Gastrocnemius medialis (tissue), 4 donors: ENCODE measurements at regions not wholly inside any gene's neighbourhood (a gene's known extent, or its start where the extent isn't known, plus 50 kb on each side); places are given as distances from the start of the nearest gene placed in this dataset.

Source experiments
- ATAC-seq, 2 donors: fragments of 150-250 bp; one replicate each; pipeline ENCODE4 v1.9.1; 2016
- DNase-seq, 2 donors: peaks; one replicate each; pipeline ENCODE4 v3.0.0-alpha.2; 2019
- H3K27ac ChIP-seq, 4 donors: fragments of 200-600 bp; sonication (generic); 1 replicate in 1 of 4; 2 replicates in 3 of 4; pipeline ENCODE4 v1.5.1; 2016 to 2018; ENCODE audit warnings: mild to moderate bottlenecking in 2 of 4, moderate library complexity in 1 of 4
- H3K27me3 ChIP-seq, 3 donors: fragments of 200-600 bp; sonication (generic) in 2 of 3; 1 replicate in 1 of 3; 2 replicates in 2 of 3; pipeline versions ENCODE4 v1.5.1 to v1.6.0; 2016 to 2019; ENCODE audit warnings: mild to moderate bottlenecking in 1 of 3, moderate library complexity in 1 of 3
- H3K36me3 ChIP-seq, 2 donors: fragments of 200-600 bp; sonication (generic) in 1 of 2; one replicate each; pipeline ENCODE4 v1.5.1; 2017 to 2018
- H3K4me1 ChIP-seq, 2 donors: fragments of 200-600 bp; sonication (generic) in 1 of 2; one replicate each; pipeline ENCODE4 v1.5.1; 2016 to 2017; ENCODE audit warnings: mild to moderate bottlenecking in 2 of 2
- H3K4me3 ChIP-seq, 4 donors: fragments of 200-600 bp; sonication (generic) in 3 of 4; 1 replicate in 1 of 4; 2 replicates in 3 of 4; pipeline ENCODE4 v1.5.1; 2016 to 2019; ENCODE audit warnings: mild to moderate bottlenecking in 2 of 4
- H3K9me3 ChIP-seq, 3 donors: fragments of 200-600 bp; sonication (generic) in 2 of 3; 1 replicate in 1 of 3; 2 replicates in 2 of 3; pipeline ENCODE4 v1.5.1; 2016 to 2019
- POLR2A ChIP-seq, 2 donors: fragments of 450-650 bp; IDR thresholded peaks; one replicate each; pipeline ENCODE4 v1.6.1; 2017; ENCODE audit warnings: antibody characterized with exemption in 2 of 2, mild to moderate bottlenecking in 2 of 2, moderate library complexity in 2 of 2
- in situ Hi-C, 4 donors: fragments of 200-750 bp; cut with MboI; loops; one replicate each; pipeline versions ENCODE4 v1.15.0 to v1.8.0; 2017; ENCODE audit warnings: low sequenced_read_pairs in 4 of 4
- intact Hi-C: fragments of 100-400 bp; cut with DNase I; formaldehyde crosslinking; loops from one replicate; pipeline ENCODE4 v1.15.1; 2023; ENCODE audit warnings: low total_unique reads
- TF ChIP-seq, protein P1 (sequence below), 5 experiments: fragments of 450-650 bp in 3 of 5; fragments of 200-600 bp in 2 of 5; sonication (generic) in 2 of 5; IDR thresholded peaks in 4 of 5; conservative IDR thresholded peaks in 1 of 5; 1 replicate in 4 of 5; 2 replicates in 1 of 5; pipeline ENCODE4 v1.5.1; 2016 to 2019; ENCODE audit warnings: antibody characterized with exemption in 5 of 5, mild to moderate bottlenecking in 3 of 5, moderate library complexity in 3 of 5

DNA sequence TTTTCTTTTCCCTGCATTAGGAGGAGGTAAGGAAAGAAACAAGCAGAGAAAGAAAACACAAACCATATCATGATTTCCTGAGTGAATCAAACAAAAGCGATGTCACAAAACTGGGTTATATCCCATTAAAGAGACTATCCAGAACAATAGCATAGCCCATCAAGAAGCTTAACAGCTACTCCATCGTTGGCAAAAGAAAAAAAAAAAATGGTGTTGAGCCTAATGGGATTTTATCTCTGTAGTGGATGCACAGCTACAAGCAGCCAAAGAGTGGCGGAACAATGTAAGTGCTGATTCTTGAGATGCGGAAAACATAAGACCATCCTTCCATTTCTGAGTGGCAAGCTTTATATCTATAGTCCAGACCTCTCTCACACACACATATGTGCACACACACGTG lies 106.2 kb upstream of the NRSN1 start:
- no peak for TF ChIP-seq POLR2A (IDR thresholded peaks at IDR 0.05)
- TF ChIP-seq, protein P1, sequence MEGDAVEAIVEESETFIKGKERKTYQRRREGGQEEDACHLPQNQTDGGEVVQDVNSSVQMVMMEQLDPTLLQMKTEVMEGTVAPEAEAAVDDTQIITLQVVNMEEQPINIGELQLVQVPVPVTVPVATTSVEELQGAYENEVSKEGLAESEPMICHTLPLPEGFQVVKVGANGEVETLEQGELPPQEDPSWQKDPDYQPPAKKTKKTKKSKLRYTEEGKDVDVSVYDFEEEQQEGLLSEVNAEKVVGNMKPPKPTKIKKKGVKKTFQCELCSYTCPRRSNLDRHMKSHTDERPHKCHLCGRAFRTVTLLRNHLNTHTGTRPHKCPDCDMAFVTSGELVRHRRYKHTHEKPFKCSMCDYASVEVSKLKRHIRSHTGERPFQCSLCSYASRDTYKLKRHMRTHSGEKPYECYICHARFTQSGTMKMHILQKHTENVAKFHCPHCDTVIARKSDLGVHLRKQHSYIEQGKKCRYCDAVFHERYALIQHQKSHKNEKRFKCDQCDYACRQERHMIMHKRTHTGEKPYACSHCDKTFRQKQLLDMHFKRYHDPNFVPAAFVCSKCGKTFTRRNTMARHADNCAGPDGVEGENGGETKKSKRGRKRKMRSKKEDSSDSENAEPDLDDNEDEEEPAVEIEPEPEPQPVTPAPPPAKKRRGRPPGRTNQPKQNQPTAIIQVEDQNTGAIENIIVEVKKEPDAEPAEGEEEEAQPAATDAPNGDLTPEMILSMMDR (IDR thresholded peaks at IDR 0.05 in 4 of 5, conservative IDR thresholded peaks at IDR 0.05 in 1 of 5): no peak
- Histone ChIP-seq H3K4me1 (no peaks in the 10 kb centered on the region), H3K4me3 (no peak overlapping the region), H3K27me3 (no peaks in the 10 kb centered on the region), H3K36me3 (no peaks in the 10 kb centered on the region), H3K27ac (no peak overlapping the region), H3K9me3 (no peaks in the 10 kb centered on the region)
- in situ Hi-C loops: no loop called here
- no peak for ATAC-seq
- no peak for DNase-seq
- intact Hi-C loops: no loop called here

DNA sequence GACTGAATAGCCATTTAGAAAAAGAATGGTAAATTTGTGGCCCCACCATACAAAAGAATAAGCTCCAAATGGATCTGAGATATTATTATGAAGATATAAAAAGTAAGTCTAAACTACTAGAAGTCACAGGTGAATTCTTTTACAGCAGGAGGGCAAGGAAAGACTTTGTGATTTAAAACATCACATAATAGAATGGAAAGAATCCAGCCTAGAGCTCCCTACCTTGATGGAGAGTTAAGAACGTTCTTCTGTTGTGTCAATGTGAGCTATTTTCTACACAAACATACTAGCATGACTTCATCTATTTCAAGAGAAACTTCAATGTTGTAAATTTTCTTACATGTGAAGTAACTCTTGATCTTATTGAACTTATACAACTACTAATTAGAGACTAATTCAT lies 100.0 kb upstream of the NRSN1 start:
- intact Hi-C loops: no loop called here
- DNase-seq: no peak

DNA sequence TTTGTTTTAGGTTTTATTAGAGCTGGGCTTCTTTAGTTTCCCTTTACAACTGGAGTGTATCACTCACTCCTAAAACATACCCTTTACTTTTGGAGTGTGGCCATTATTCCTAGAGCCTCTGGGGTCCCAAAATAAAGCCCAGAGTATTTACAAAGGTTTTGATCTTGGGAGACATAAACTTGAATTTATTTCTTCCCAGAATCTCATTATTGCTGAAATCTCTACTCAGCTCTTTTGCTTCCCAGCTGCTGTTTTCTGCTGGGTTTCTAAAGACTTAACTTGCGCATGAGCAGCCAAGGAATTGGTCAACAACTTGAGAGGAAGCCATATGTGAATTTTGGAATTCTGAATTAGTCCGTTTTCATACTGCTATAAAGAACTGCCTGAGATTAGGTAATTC lies 94.5 kb upstream of the NRSN1 start:
- no peaks in the 10 kb centered on the region for H3K9me3 ChIP-seq
- in situ Hi-C loops: no loop called here
- H3K27me3 ChIP-seq: no peaks in the 10 kb centered on the region
- no peak for ATAC-seq
- TF ChIP-seq, protein P1 (IDR thresholded peaks at IDR 0.05 in 4 of 5, conservative IDR thresholded peaks at IDR 0.05 in 1 of 5): no peak
- no peak for TF ChIP-seq POLR2A (IDR thresholded peaks at IDR 0.05)
- no peak for DNase-seq
- H3K27ac ChIP-seq: no peak overlapping the region
- intact Hi-C loops: no loop called here
- H3K4me3 ChIP-seq: no peak overlapping the region
- H3K4me1 ChIP-seq: no peaks in the 10 kb centered on the region
- H3K36me3 ChIP-seq: no peaks in the 10 kb centered on the region

More for the DNA sequence above, 100.0 kb upstream of the NRSN1 start:
- ATAC-seq: no peak
- H3K36me3 ChIP-seq: no peaks in the 10 kb centered on the region
- no peak overlapping the region for H3K27ac ChIP-seq
- H3K27me3 ChIP-seq: no peaks in the 10 kb centered on the region
- no peak overlapping the region for H3K4me3 ChIP-seq
- H3K9me3 ChIP-seq: no peaks in the 10 kb centered on the region
- H3K4me1 ChIP-seq: no peaks in the 10 kb centered on the region
- no peak for TF ChIP-seq POLR2A (IDR thresholded peaks at IDR 0.05)
- TF ChIP-seq, protein P1 (IDR thresholded peaks at IDR 0.05 in 4 of 5, conservative IDR thresholded peaks at IDR 0.05 in 1 of 5): no peak
- in situ Hi-C loops: no loop called here

DNA sequence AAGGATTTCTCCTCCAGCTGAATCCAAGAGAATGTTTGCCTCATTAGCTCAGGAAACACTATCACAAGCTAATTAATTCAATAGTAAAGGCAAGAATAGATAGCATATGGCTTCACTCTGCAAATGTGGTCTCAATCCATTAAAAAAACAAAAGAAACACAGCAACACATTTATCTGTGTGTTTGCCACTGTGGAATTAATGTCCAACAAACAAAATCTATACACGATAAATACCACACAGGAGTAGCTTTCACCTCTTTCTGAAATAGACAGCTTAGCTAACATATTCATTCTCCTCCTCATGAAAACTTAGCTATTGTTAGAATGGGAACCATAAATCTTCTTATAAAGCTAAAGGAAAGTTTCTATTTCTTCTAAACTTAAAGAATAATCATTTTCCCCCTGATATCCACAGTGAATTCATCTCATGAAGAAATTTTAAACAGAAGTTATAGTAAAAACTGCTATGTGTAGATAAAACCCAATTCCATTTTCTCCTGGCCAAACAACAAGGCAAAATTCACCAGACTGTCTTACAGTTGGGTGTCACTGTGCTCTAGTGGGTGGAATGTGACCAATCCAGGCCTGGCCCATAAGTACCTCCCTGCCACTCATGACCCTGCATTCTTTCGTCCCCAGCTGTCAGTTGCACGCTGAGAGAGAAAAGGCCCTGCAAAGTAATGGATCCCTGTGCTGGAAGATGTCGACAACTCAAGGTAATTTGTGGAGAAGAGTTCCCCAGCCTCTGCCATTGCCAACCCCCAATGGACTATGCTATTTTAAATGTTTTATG lies 92.9 kb upstream of the NRSN1 start:
- no peaks in the 10 kb centered on the region for H3K4me1 ChIP-seq
- no peaks in the 10 kb centered on the region for H3K9me3 ChIP-seq
- ATAC-seq (no peak), DNase-seq (no peak)
- in situ Hi-C loops (no loop called here), intact Hi-C loops (no loop called here)
- TF ChIP-seq POLR2A (IDR thresholded peaks at IDR 0.05): no peak
- TF ChIP-seq, protein P1 (IDR thresholded peaks at IDR 0.05 in 4 of 5, conservative IDR thresholded peaks at IDR 0.05 in 1 of 5): no peak
- H3K36me3 ChIP-seq: no peaks in the 10 kb centered on the region
- H3K4me3 ChIP-seq: no peak overlapping the region
- no peaks in the 10 kb centered on the region for H3K27me3 ChIP-seq
- no peak overlapping the region for H3K27ac ChIP-seq

DNA sequence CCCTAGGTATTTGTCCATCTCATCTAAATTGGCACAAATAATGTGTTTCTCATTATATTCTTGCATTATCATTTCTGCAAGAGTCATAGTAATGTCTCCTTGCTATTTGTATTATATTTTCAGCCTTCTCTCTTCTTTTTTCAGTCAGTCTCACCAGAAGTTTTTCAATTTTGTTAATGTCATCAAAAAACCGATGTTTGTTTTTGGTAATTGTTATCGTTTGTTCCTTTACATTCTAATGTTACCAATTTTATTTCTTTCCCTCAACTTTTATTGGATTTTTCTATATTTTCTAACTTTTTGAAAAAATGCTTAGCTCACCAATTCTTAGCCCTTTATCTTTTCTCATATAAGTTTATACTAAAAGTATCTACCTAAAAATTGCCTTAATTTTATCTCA lies 82.2 kb upstream of the NRSN1 start:
- in situ Hi-C loops: no loop called here
- TF ChIP-seq, protein P1 (IDR thresholded peaks at IDR 0.05 in 4 of 5, conservative IDR thresholded peaks at IDR 0.05 in 1 of 5): no peak
- no peak for TF ChIP-seq POLR2A (IDR thresholded peaks at IDR 0.05)
- DNase-seq: no peak
- H3K9me3 ChIP-seq: no peaks in the 10 kb centered on the region
- no peaks in the 10 kb centered on the region for H3K36me3 ChIP-seq
- H3K4me3 ChIP-seq: no peak overlapping the region
- intact Hi-C loops: no loop called here
- ATAC-seq: no peak
- no peaks in the 10 kb centered on the region for H3K27me3 ChIP-seq
- no peak overlapping the region for H3K27ac ChIP-seq
- H3K4me1 ChIP-seq: no peaks in the 10 kb centered on the region
